ENCODE measurements at regions not wholly inside any gene's neighbourhood (a gene's known extent, or its start where the extent isn't known, plus 50 kb on each side); places are given as distances from the start of the nearest gene placed in this dataset.

- no peak for TF ChIP-seq CTCF (IDR thresholded peaks at IDR 0.05; ENCODE audit: low read depth, low read length)
- no peak for TF ChIP-seq EZH2phosphoT487 (IDR thresholded peaks at IDR 0.05; ENCODE audit: low read depth)
Measured at GRCh38 chr6:155604991-155605390, 149.4 kb upstream of the NOX3 start.
